ENCODE measurements at regions not wholly inside any gene's neighbourhood (a gene's known extent, or its start where the extent isn't known, plus 50 kb on each side); places are given as distances from the start of the nearest gene placed in this dataset.
"Not testable (repeated sequence)": the region's sequence is repeated elsewhere in the genome, so short reads cannot be mapped to it uniquely, and the experiment has no call there.

GRCh38 chr15:20237256-20238020, 304.2 kb downstream of the GOLGA6L6 start:
- not testable (repeated sequence) for DNase-seq (ENCODE audit: low read depth in 2 of 2)

DNA sequence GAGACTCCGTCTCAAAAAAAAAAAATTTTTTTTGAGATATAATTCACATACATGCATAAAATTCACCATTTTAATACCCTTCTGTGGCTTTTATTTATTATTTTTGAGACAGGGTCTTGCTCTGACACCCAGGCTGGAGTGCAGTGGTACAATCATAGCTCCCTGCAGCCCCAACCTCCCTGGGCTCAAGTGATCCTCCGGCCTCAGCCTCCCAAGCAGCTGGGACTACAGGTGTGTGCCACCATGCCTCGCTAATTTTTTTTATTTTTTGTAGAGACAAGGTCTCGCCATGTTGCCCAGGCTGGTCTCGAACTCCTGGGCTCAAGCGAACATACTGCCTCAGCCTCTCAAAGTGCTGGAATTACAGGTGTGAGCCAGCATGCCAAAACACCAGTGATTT, 305.9 kb downstream of the GOLGA6L6 start:
- DNase-seq (ENCODE audit: low read depth in 2 of 2) = not testable (repeated sequence)

DNA sequence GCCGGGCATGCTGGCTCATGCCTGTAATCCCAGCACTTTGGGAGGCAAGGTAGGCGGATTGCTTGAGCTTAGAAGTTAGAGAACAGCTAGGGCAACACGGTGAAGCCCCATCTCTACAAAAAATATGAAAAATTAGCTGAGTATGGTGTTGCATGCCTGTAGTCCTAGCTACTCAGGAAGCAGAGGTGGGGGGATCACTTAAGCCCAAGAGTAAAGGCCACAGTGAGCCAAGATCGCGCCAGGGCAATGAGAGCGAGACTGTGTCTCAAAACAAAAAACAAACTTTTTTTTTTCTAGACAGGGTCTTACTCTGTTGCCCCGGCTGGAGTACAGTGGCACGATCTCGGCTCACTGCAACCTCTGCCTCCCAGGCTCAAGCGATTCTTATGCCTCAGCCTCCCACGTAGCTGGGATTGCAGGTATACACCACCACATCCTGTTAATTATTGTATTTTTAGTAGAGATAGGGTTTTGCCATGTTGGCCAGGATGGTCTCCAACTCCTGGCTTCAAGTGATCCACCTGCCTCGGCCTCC, 307.5 kb downstream of the GOLGA6L6 start:
- DNase-seq (ENCODE audit: low read depth in 2 of 2) = not testable (repeated sequence)

GRCh38 chr15:20232457-20232856, 309.1 kb downstream of the GOLGA6L6 start:
- DNase-seq (ENCODE audit: low read depth in 2 of 2) = not testable (repeated sequence)

DNA sequence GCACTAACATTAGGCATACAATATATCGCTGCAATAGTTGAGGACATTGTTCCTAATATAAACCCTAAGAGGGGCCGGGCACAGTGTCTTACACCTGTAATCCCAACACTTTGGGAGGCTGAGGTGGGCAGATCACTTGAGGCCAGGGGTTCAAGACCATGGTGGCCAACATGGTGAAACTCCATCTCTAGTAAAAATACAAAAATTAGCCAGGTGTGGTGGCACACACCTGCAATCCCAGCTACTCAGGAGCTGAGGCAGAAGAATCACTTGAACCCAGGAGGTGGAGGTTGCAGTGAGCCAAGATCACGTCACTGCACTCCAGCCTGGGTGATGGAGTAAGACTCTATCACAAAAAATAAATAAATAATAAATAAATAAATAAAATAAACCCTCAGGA, 310.9 kb downstream of the GOLGA6L6 start:
- not testable (repeated sequence) for DNase-seq (ENCODE audit: low read depth in 2 of 2)

- not testable (repeated sequence) for DNase-seq (ENCODE audit: low read depth in 2 of 2)
Observed at GRCh38 chr15:20228791-20229190, 312.8 kb downstream of the GOLGA6L6 start.

- DNase-seq (ENCODE audit: low read depth in 2 of 2) = not testable (repeated sequence)
Observed at GRCh38 chr15:20227119-20227853, 314.3 kb downstream of the GOLGA6L6 start.

GRCh38 chr15:20226531-20226930, 315.1 kb downstream of the GOLGA6L6 start:
- not testable (repeated sequence) for DNase-seq (ENCODE audit: low read depth in 2 of 2)

DNA sequence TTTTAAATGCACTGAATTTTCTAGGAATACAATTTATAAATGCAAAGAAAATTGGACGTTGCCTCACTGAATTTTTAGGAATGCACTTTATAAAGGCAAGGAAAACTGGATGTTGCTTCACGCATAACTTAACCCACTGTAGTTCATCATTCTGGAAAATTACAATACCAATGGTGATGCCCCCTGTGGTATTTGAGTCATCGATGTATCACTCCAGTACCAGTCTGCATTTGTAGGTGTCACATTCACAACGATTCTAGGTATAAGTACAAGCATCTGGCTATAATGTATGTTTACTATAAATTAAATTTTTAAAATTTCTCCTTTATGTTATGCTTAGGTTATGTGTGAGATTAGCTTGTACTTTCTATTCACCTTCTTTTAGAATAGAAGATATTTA, 320.5 kb downstream of the GOLGA6L6 start:
- DNase-seq (ENCODE audit: low read depth in 2 of 2) = not testable (repeated sequence)

GRCh38 chr15:20219171-20219570, 322.4 kb downstream of the GOLGA6L6 start:
- DNase-seq (ENCODE audit: low read depth in 2 of 2) = not testable (repeated sequence)

DNA sequence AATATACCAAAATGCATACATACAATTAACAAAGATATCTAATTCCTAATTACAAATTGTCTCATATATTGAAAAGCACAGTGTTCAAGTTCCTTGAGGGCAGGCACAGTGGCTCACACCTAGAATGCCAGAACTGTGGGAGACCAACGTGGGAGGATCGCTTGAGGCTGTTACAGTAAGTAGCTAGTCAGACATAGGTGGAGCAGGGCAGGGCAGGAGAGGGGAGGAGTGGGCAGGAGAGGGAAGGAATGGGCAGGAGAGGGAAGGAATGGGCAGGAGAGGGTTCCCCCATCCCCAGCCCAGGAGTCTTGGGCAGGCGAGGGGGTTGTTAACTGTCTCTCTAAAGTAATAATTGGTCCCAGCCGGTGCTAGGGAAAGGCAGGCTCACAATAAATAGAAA, 325.9 kb downstream of the GOLGA6L6 start:
- not testable (repeated sequence) for DNase-seq (ENCODE audit: low read depth in 2 of 2)

GRCh38 chr15:20214101-20214500, 327.5 kb downstream of the GOLGA6L6 start:
- DNase-seq (ENCODE audit: low read depth in 2 of 2) = not testable (repeated sequence)

GRCh38 chr15:20211508-20211907, 330.1 kb downstream of the GOLGA6L6 start:
- DNase-seq (ENCODE audit: low read depth in 2 of 2) = not testable (repeated sequence)

DNA sequence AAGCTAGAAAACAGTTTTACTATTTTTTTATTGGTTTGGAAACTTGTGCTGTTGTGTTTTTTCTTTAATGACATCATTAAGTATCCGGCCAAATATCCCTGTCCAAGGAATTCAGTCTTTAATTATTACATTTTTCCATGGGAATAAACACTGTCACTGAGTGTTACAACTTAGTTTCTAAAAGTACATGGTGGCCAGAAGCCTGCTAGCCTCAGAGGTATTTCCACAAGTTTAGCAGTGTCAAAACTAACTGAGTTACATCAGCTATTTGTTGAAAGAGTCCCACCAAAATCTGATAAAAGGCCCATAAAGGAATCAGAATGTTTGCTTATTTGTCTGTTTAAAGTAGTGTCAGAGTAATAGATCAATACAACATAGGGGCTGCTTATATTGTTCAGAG, 331.6 kb downstream of the GOLGA6L6 start:
- DNase-seq (ENCODE audit: low read depth in 2 of 2) = not testable (repeated sequence)

GRCh38 chr15:20207607-20208006, 334.0 kb downstream of the GOLGA6L6 start:
- not testable (repeated sequence) for DNase-seq (ENCODE audit: low read depth in 2 of 2)

- DNase-seq (ENCODE audit: low read depth in 2 of 2) = not testable (repeated sequence)
Observed at GRCh38 chr15:20207198-20207597, 334.4 kb downstream of the GOLGA6L6 start.

DNA sequence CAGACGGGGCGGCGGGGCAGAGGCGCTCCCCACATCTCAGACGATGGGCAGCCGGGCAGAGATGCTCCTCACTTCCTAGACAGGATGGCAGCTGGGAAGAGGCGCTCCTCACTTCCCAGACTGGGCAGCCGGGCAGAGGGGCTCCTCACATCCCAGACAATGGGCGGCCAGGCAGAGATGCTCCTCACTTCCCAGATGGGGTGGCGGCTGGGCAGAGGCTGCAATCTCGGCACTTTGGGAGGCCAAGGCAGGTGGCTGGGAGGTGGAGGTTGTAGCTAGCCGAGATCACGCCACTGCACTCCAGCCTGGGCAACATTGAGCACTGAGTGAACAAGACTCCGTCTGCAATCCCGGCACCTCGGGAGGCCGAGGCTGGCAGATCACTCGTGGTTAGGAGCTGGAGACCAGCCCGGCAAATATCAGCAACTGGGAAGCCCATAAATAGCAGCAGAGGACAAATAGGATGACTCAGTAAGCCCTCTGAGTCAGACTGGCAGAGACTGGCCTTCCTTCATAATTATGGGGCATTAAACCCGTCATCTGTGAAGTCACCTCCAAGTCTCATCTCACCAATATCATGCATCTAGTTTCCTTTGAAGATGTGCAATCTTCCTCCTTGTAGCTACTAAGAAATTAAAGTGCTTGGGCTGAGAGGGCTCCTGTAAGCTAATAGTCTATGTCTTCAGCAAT, 337.3 kb downstream of the GOLGA6L6 start:
- DNase-seq (ENCODE audit: low read depth in 2 of 2) = not testable (repeated sequence)

- DNase-seq (ENCODE audit: low read depth in 2 of 2) = not testable (repeated sequence)
Observed at GRCh38 chr15:20203649-20204150, 337.9 kb downstream of the GOLGA6L6 start.

GRCh38 chr15:20194591-20195198, 346.9 kb downstream of the GOLGA6L6 start:
- not testable (repeated sequence) for DNase-seq (ENCODE audit: low read depth in 2 of 2)

DNA sequence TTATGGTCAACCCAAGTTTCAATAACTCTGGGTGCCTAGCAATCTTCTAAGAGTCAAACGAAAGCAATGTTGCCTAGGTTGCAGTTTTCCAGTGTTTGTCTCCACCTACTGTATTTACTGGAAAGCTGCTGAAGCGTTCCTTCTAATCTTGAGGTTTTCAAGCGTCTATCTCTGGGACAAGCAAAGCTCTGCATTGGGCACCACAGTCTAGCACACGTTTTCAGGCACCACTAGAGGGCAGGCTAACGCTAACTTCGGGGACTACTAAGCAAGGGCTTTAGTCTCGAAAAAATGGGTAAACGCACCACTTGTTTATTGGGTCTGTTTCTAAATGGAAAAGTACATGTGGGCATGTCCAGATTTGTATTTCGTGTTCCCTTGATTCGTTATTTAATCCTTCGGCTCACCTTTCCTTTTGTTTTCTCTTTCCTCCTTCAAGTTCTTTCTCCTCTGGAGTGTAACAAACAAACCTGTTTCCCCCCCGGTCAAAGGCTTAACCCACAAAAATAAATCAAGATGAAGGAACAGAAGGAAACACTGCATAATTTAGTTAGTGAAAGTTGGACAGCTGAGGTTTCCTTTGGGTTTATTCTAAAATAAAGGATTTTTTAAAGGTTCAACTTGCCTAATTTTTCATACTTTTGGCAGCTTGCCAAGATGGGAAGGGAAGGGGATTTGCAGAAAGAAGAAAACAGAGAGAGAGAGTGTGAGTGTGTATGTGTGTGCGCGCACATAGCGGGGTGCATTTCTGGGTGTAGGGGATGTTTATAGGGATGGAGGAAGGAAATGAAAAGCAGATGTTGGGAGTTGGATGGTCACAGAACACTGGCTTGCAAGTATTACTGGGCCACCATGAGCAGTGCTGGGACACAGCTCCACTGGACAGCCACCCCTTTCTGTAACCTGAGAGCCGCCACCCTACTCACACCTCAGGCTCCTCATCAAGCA, 348.3 kb downstream of the GOLGA6L6 start:
- DNase-seq (ENCODE audit: low read depth in 2 of 2) = peak in 1 of 2 donors; percentile 21

Data from stimulated activated CD4-positive, alpha-beta T cell treated with anti-CD3 and anti-CD28 coated beads, Interleukin-1b, Interleukin-23, amount 100 ng/mL, for 1 hour (primary cell).